ENCODE measurements at regions not wholly inside any gene's neighbourhood (a gene's known extent, or its start where the extent isn't known, plus 50 kb on each side); places are given as distances from the start of the nearest gene placed in this dataset.
"Not testable (repeated sequence)": the region's sequence is repeated elsewhere in the genome, so short reads cannot be mapped to it uniquely, and the experiment has no call there.

DNA sequence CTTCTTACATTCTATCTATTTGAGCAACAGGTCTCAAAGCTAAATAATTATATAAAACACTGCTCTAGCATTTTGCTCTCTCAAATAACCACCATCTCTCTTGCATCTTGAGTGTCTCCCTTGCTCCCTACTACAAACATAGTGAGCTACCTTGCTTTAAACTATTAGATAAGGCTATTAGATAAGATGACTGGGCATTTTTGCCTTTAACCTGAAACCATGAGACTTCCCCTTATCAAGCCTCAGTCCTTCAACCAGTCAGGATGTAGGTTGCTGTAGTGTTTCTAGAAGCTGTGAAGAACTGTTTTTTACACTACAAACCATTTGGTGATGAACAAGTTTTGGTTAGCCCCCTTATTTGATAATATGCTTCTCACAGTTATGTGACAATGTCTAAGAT lies 115.4 kb upstream of the MAP2 start:
- POLR2A ChIA-PET (ENCODE audit: low non-redundant PET): no interaction called here
- no peak overlapping the region for H3K27ac ChIP-seq
- TF ChIP-seq, protein P1, sequence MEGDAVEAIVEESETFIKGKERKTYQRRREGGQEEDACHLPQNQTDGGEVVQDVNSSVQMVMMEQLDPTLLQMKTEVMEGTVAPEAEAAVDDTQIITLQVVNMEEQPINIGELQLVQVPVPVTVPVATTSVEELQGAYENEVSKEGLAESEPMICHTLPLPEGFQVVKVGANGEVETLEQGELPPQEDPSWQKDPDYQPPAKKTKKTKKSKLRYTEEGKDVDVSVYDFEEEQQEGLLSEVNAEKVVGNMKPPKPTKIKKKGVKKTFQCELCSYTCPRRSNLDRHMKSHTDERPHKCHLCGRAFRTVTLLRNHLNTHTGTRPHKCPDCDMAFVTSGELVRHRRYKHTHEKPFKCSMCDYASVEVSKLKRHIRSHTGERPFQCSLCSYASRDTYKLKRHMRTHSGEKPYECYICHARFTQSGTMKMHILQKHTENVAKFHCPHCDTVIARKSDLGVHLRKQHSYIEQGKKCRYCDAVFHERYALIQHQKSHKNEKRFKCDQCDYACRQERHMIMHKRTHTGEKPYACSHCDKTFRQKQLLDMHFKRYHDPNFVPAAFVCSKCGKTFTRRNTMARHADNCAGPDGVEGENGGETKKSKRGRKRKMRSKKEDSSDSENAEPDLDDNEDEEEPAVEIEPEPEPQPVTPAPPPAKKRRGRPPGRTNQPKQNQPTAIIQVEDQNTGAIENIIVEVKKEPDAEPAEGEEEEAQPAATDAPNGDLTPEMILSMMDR (conservative IDR thresholded peaks at IDR 0.05; ENCODE audit: low read depth): no peak
- DNase-seq (ENCODE audit: low spot score): no peak
- CTCF ChIA-PET: no interaction called here

DNA sequence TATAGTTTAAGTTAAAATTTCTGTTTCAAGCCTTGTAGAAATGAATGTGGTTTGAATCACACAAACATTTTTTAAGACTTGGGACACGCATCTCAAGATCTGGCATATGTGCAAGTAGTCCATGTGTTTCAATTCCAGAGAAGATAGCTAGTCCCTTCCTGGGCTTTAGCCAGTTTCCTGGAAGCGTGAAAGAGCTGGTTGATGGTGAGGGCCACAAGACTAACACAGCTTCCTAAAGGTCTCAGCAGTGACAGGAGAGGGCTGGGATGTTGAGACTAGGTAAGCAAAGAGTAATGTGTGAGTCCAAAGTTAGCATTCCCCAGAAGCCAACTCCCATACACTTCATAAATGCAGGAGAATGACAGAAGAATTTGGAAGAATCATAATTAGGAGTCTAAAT lies 111.9 kb upstream of the MAP2 start:
- no peak overlapping the region for H3K27ac ChIP-seq
- ChIA-PET CTCF (interaction anchor here (1.0 kb wide), 1 partner anchor 903 kb away, joined by 6 read pairs; no protein-coding TSS in a partner anchor), POLR2A (ENCODE audit: low non-redundant PET) (no interaction called here)
- DNase-seq (ENCODE audit: low spot score): no peak
- TF ChIP-seq, protein P1 (conservative IDR thresholded peaks at IDR 0.05; ENCODE audit: low read depth): no peak

- CTCF ChIA-PET: interaction anchor here (0.6 to 1.0 kb wide), 2 partner anchors 873 to 904 kb away, joined by 4 to 6 read pairs; no protein-coding TSS in a partner anchor
- H3K27ac ChIP-seq; DNase-seq (ENCODE audit: low spot score); POLR2A ChIA-PET (ENCODE audit: low non-redundant PET): not testable (repeated sequence)
These were observed 111.4 kb upstream of the MAP2 start for GRCh38 chr2:209312450-209312849.

- ChIA-PET POLR2A (ENCODE audit: low non-redundant PET) (no interaction called here), CTCF (no interaction called here)
- no peak overlapping the region for H3K27ac ChIP-seq
- TF ChIP-seq, protein P1 (conservative IDR thresholded peaks at IDR 0.05; ENCODE audit: low read depth): no peak
- DNase-seq (ENCODE audit: low spot score): no peak
These were observed 109.2 kb upstream of the MAP2 start for GRCh38 chr2:209314653-209315052.

- CTCF ChIA-PET: interaction anchor here (0.6 kb wide), 2 partner anchors 16 to 921 kb away, joined by 3 to 7 read pairs; no protein-coding TSS in a partner anchor
- no peak for DNase-seq (ENCODE audit: low spot score)
- POLR2A ChIA-PET (ENCODE audit: low non-redundant PET): no interaction called here
- no peak overlapping the region for H3K27ac ChIP-seq
- TF ChIP-seq, protein P1 (conservative IDR thresholded peaks at IDR 0.05; ENCODE audit: low read depth): no peak
These were observed 107.7 kb upstream of the MAP2 start for GRCh38 chr2:209316141-209316540.

DNA sequence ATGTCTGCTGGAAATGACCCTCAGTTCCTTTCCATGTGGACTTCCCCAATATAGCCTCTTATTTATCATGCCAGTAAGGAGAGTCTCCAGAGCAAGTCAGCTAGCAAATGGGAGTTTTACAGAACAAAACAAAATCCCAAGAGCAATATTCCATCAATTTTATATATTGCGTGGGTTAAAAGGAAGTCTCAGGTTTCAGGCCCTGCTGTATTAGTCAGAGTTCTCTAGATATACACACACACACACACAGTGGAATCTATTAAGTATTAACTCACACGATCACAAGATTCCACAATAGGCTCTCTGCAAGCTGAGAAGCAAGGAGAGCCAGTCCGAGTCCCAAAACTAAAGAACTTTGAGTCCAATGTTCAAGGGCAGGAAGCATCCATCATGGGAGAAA lies 102.8 kb upstream of the MAP2 start:
- DNase-seq (ENCODE audit: low spot score): no peak
- TF ChIP-seq, protein P1 (conservative IDR thresholded peaks at IDR 0.05; ENCODE audit: low read depth): no peak
- ChIA-PET CTCF (interaction anchor here (0.6 to 1.3 kb wide), 4 partner anchors 11 to 855 kb away, joined by 3 to 5 read pairs (median 3); no protein-coding TSS in a partner anchor), POLR2A (ENCODE audit: low non-redundant PET) (no interaction called here)
- no peak overlapping the region for H3K27ac ChIP-seq

DNA sequence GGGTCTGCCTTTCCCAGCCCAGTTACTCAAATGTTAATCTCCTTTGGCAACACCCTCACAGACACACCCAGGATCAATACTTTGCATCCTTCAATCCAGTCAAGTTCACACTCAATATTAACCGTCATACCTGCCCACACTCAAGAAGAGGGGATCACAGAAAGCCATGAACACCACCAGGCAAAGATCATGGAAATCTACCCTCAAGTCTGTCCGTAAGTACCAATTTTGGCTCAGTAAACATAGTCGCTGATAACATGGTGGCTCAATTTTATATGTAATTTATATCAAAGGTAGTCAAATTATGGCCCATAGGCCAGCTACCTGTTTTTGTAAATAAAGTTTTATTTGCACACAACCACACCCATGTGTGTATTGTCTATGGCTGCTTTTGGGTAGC lies 102.3 kb upstream of the MAP2 start:
- H3K27ac ChIP-seq: no peak overlapping the region
- TF ChIP-seq, protein P1 (conservative IDR thresholded peaks at IDR 0.05; ENCODE audit: low read depth): no peak
- ChIA-PET CTCF (interaction anchor here (0.6 to 1.3 kb wide), 3 partner anchors 13 to 855 kb away, joined by 3 to 5 read pairs (median 3); no protein-coding TSS in a partner anchor), POLR2A (ENCODE audit: low non-redundant PET) (no interaction called here)
- no peak for DNase-seq (ENCODE audit: low spot score)
